SK-N-SH (cell line): ENCODE measurements at regions not wholly inside any gene's neighbourhood (a gene's known extent, or its start where the extent isn't known, plus 50 kb on each side); places are given as distances from the start of the nearest gene placed in this dataset.

Source experiments
- CTCF ChIA-PET: fragments of 300-600, 350-600 bp; formaldehyde crosslinking; extraction: SDS; loops from one replicate; lab custom pipeline; 2021; lab: Yijun Ruan, JAX
- POLR2A ChIA-PET: fragments of 350-600 bp; sonication (Branson Sonifier 250); formaldehyde crosslinking; extraction: SDS; loops from one replicate; lab custom pipeline; 2020; ENCODE audit warnings: antibody characterized with exemption, inconsistent platforms; lab: Yijun Ruan, JAX
- DNase-seq: peaks from one replicate; pipeline ENCODE4 v3.0.0; 2012
- H2AFZ ChIP-seq: fragments of 200-600 bp; sonication (generic); 2 replicates; pipeline ENCODE4 v1.8.1; 2016; ENCODE audit warnings: antibody characterized with exemption, mild to moderate bottlenecking, low read depth
- H3F3A ChIP-seq: fragments of 200-600 bp; sonication (generic); replicated peaks from 2 replicates; pipeline ENCODE3; 2016; ENCODE audit warnings: antibody characterized with exemption, mild to moderate bottlenecking; ENCODE audit not compliant: insufficient read depth
- H3K27ac ChIP-seq, 2 experiments: fragments of 200-500 bp in 1 of 2; fragments of 200-600 bp in 1 of 2; sonication (Bioruptor generic) in 1 of 2; sonication (generic), shearing (Covaris generic) in 1 of 2; 2 replicates each; pipeline versions ENCODE4 v1.5.1 to v1.6.1; 2014 to 2016; ENCODE audit warnings: low read depth in 2 of 2, inconsistent platforms in 1 of 2, low read length in 1 of 2, mild to moderate bottlenecking in 1 of 2, mixed read lengths in 1 of 2
- H3K27me3 ChIP-seq: fragments of 200-600 bp; sonication (generic), shearing (Covaris generic); 2 replicates; pipeline ENCODE4 v1.6.1; 2016; ENCODE audit warnings: mixed run types; ENCODE audit not compliant: insufficient read depth
- H3K36me3 ChIP-seq, 2 experiments: fragments of 200-500 bp in 1 of 2; fragments of 200-600 bp in 1 of 2; sonication (Bioruptor generic) in 1 of 2; sonication (generic) in 1 of 2; replicated peaks in 1 of 2; 2 replicates each; pipeline versions ENCODE3 to v1.5.1; 2014 to 2016; ENCODE audit warnings: low read length in 1 of 2, mild to moderate bottlenecking in 1 of 2; ENCODE audit not compliant: insufficient read depth in 2 of 2, control insufficient read depth in 1 of 2
- H3K4me1 ChIP-seq, 2 experiments: fragments of 200-500 bp in 1 of 2; fragments of 200-600 bp in 1 of 2; sonication (Bioruptor generic) in 1 of 2; sonication (generic), shearing (Covaris generic) in 1 of 2; 2 replicates each; pipeline versions ENCODE4 v1.5.1 to v1.6.1; 2014 to 2016; ENCODE audit warnings: low read depth in 1 of 2, low read length in 1 of 2, mixed run types in 1 of 2; ENCODE audit not compliant: insufficient read depth in 2 of 2, control insufficient read depth in 1 of 2
- H3K4me2 ChIP-seq: fragments of 200-600 bp; sonication (generic), shearing (Covaris generic); 2 replicates; pipeline ENCODE4 v1.6.1; 2017; ENCODE audit warnings: mixed run types
- H3K4me3 ChIP-seq, 2 experiments: fragments of 200-500 bp in 1 of 2; fragments of 200-600 bp in 1 of 2; sonication (Bioruptor generic) in 1 of 2; sonication (generic), shearing (Covaris generic) in 1 of 2; 2 replicates each; pipeline versions ENCODE4 v1.5.1 to v1.8.1; 2014 to 2016; ENCODE audit warnings: low read depth in 2 of 2, inconsistent platforms in 1 of 2, low read length in 1 of 2, mild to moderate bottlenecking in 1 of 2, mixed read lengths in 1 of 2, moderate library complexity in 1 of 2
- H3K79me2 ChIP-seq: fragments of 200-600 bp; sonication (generic); 2 replicates; pipeline ENCODE4 v1.8.1; 2017; ENCODE audit warnings: mild to moderate bottlenecking; ENCODE audit not compliant: insufficient read depth
- H3K9ac ChIP-seq: fragments of 200-600 bp; sonication (generic); 2 replicates; pipeline ENCODE4 v1.6.1; 2017; ENCODE audit warnings: mixed run types
- H3K9me2 ChIP-seq: fragments of 200-600 bp; sonication (generic); 2 replicates; pipeline ENCODE4 v1.6.1; 2017; ENCODE audit warnings: mixed run types
- H3K9me3 ChIP-seq: fragments of 200-600 bp; sonication (generic); 2 replicates; pipeline ENCODE4 v1.6.1; 2017; ENCODE audit warnings: mixed run types, mild to moderate bottlenecking, moderate library complexity
- H4K20me1 ChIP-seq: fragments of 200-600 bp; sonication (generic); 2 replicates; pipeline ENCODE4 v1.6.1; 2017; ENCODE audit warnings: mild to moderate bottlenecking, mixed run types; ENCODE audit not compliant: insufficient read depth
- CTCF ChIP-seq: fragments of 200-600 bp; sonication (generic); IDR thresholded peaks from 2 replicates; pipeline ENCODE4 v1.6.1; 2017; ENCODE audit warnings: antibody characterized with exemption, mild to moderate bottlenecking, moderate library complexity
- EP300 ChIP-seq, 2 experiments: IDR thresholded peaks; 2 replicates each; pipeline versions ENCODE4 v1.4.0 to v1.6.1; 2012; ENCODE audit warnings: borderline replicate concordance in 1 of 2, low read depth in 1 of 2, low read length in 1 of 2
- FOSL2 ChIP-seq: IDR thresholded peaks from 2 replicates; pipeline ENCODE4 v1.4.0; 2012; ENCODE audit warnings: low read depth, mild to moderate bottlenecking, moderate library complexity, borderline replicate concordance
- FOXM1 ChIP-seq: IDR thresholded peaks from 2 replicates; pipeline ENCODE4 v1.4.0; 2012; ENCODE audit warnings: low read depth, mild to moderate bottlenecking
- GABPA ChIP-seq: IDR thresholded peaks from 2 replicates; pipeline ENCODE4 v1.4.0; 2012; ENCODE audit warnings: low read depth, mild to moderate bottlenecking
- IRF3 ChIP-seq: fragments of 150-350 bp; IDR thresholded peaks from 2 replicates; pipeline ENCODE4 v1.6.1; 2016; ENCODE audit warnings: mild to moderate bottlenecking, low read depth, low read length
- JUND ChIP-seq: IDR thresholded peaks from 2 replicates; pipeline ENCODE4 v1.4.0; 2012
- NFIC ChIP-seq: IDR thresholded peaks from 2 replicates; pipeline ENCODE4 v1.4.0; 2012; ENCODE audit warnings: borderline replicate concordance
- POLR2AphosphoS5 ChIP-seq: IDR thresholded peaks from 2 replicates; pipeline ENCODE4 v1.6.1; 2012; ENCODE audit warnings: low read depth, low read length
- RXRA ChIP-seq: IDR thresholded peaks from 2 replicates; pipeline ENCODE4 v1.4.0; 2012; ENCODE audit warnings: low read depth, mild to moderate bottlenecking, borderline replicate concordance
- TAF1 ChIP-seq: IDR thresholded peaks from 2 replicates; pipeline ENCODE4 v1.6.1; 2012; ENCODE audit warnings: low read depth, mild to moderate bottlenecking, low read length, moderate library complexity, borderline replicate concordance
- TEAD4 ChIP-seq: IDR thresholded peaks from 2 replicates; pipeline ENCODE4 v1.4.0; 2012; ENCODE audit warnings: mild to moderate bottlenecking, borderline replicate concordance; ENCODE audit not compliant: insufficient read depth
- USF1 ChIP-seq: IDR thresholded peaks from 2 replicates; pipeline ENCODE4 v1.4.0; 2012; ENCODE audit warnings: low read depth, borderline replicate concordance
- WGBS: methylation state at CpG from one replicate; pipeline ENCODE4 v1.1.6; 2017; ENCODE audit warnings: low lambda C conversion rate; 5-methylcytosine and 5-hydroxymethylcytosine counted together

- Histone ChIP-seq H3K4me1 (peaks cover 14 to 52% of the 10 kb centered on the region in 2 experiments; a peak in 3 of 4 replicates), H3K27ac (peak overlapping the region; percentile 79 to 93), H3K27me3 (no peaks in the 10 kb centered on the region), H3K79me2 (no peaks in the 10 kb centered on the region), H3K9me3 (no peaks in the 10 kb centered on the region), H3K4me2 (peak overlapping the region; percentile 68), H2AFZ (peak overlapping the region; percentile 79), H3K9ac (peak overlapping the region; percentile 70; the same call in 1 of the 2 replicates), H3F3A (peaks cover 23% of the 10 kb centered on the region), H3K9me2 (no peaks in the 10 kb centered on the region), H3K4me3 (peak overlapping the region; percentile 6 to 19; a peak in 2 of 4 replicates), H4K20me1 (no peaks in the 10 kb centered on the region), H3K36me3 (no peaks in the 10 kb centered on the region)
- ChIA-PET CTCF (no interaction called here), POLR2A (no interaction called here)
- WGBS, result 12% methylated on average over 4 of the region's 9 CpGs
- DNase-seq, result peak; percentile 22
- TF ChIP-seq RXRA (no peak), FOSL2 (peak; percentile 42; the same call in 1 of the 2 replicates), CTCF (no peak), JUND (peak; percentile 25; the same call in 1 of the 2 replicates), GABPA (no peak), POLR2AphosphoS5 (peak; percentile 39; the same call in 1 of the 2 replicates), TAF1 (no peak)
These were observed 199.3 kb upstream of the SGK1 start for GRCh38 chr6:134517145-134517658.

GRCh38 chr6:134516582-134516981, 198.7 kb upstream of the SGK1 start:
- H2AFZ ChIP-seq, result peak overlapping the region; percentile 79; the same call in 1 of the 2 replicates
- H4K20me1 ChIP-seq, result no peaks in the 10 kb centered on the region
- no peaks in the 10 kb centered on the region for H3K9me3 ChIP-seq
- DNase-seq, result no peak
- POLR2A ChIA-PET, result no interaction called here
- peaks cover 14 to 52% of the 10 kb centered on the region in 2 experiments; a peak in 3 of 4 replicates for H3K4me1 ChIP-seq
- peak overlapping the region; percentile 70; the same call in 1 of the 2 replicates for H3K9ac ChIP-seq
- no peaks in the 10 kb centered on the region for H3K36me3 ChIP-seq
- no peaks in the 10 kb centered on the region for H3K79me2 ChIP-seq
- CTCF ChIA-PET, result interaction anchor here (1.0 kb wide), 1 partner anchor 9 kb away, joined by 3 read pairs; no protein-coding TSS in a partner anchor
- H3K9me2 ChIP-seq, result no peaks in the 10 kb centered on the region
- H3K4me3 ChIP-seq, result no peak overlapping the region
- H3F3A ChIP-seq, result peaks cover 23% of the 10 kb centered on the region
- whole genome bisulfite sequencing, result 92% methylated on average over 3 of the region's 3 CpGs
- peak overlapping the region; percentile 79 to 93; a peak in 3 of 4 replicates for H3K27ac ChIP-seq
- no peaks in the 10 kb centered on the region for H3K27me3 ChIP-seq
- TF ChIP-seq TAF1 (no peak), EP300 (IDR thresholded peaks at IDR 0.05; ENCODE audit: borderline replicate concordance in 1 of 2, low read depth in 1 of 2, low read length in 1 of 2) (no peak), TEAD4 (no peak), USF1 (no peak), CTCF (no peak), FOXM1 (no peak), NFIC (no peak), IRF3 (no peak)
- H3K4me2 ChIP-seq, result peak overlapping the region; percentile 68; the same call in 1 of the 2 replicates
